ENCODE measurements at regions not wholly inside any gene's neighbourhood (a gene's known extent, or its start where the extent isn't known, plus 50 kb on each side); places are given as distances from the start of the nearest gene placed in this dataset.
A peak's percentile ranks its signal among the peaks of the same experiment; 100 is the strongest.
"Not testable (repeated sequence)": the region's sequence is repeated elsewhere in the genome, so short reads cannot be mapped to it uniquely, and the experiment has no call there.

DNA sequence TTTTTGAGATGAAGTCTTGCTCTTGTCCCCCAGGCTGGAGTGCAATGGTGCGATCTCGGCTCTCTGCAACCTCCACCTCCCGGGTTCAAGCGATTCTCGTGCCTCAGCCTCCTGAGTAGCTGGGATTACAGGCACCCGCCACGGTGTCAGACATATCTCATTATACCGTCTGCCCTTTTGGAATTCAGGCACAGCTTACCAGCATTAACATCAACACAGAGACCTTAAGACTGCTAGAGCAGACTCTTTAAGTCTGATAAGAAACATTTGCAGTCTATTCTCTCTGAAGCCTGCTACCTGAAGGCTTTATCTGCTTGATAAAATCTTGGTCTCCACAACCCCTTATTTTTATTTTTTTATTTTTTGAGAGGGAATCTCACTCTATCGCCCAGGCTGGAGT, 78.7 kb downstream of the SOWAHC start:
- H3K9me3 ChIP-seq (ENCODE audit: insufficient read depth, low read depth, low read length); H3K9ac ChIP-seq (ENCODE audit: low read depth, low read length); H3K36me3 ChIP-seq (ENCODE audit: insufficient read depth, low read length); H3K4me3 ChIP-seq (ENCODE audit: low read length); H3K27ac ChIP-seq (ENCODE audit: low read depth, low read length); H3K27me3 ChIP-seq (ENCODE audit: insufficient read depth, low read length): not testable (repeated sequence)
- 79% methylated on average over 9 of the region's 9 CpGs for WGBS
- peaks cover 18% of the 10 kb centered on the region; the same call in 1 of the 2 replicates for H3K4me1 ChIP-seq (ENCODE audit: insufficient read depth, low read length)

DNA sequence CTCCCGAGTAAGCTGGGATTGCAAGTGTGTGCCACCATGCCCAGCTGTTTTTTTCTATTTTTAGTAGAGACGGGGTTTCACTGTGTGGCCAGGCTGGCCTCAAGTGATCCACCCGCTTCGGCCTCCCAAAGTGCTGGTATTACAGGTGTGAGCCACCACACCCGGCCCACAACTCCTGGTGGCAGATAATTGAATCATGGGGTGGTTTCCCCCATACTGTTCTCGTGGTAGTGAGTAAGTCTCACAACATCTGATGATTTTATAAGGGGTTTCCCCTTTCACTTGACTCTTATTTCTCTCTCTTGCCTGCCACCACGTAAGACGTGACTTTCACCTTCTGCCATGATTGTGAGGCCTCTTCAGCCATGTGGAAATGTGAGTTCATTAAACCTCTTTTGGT, 79.1 kb downstream of the SOWAHC start:
- not testable (repeated sequence) for H3K4me3 ChIP-seq (ENCODE audit: low read length); H3K27ac ChIP-seq (ENCODE audit: low read depth, low read length)

DNA sequence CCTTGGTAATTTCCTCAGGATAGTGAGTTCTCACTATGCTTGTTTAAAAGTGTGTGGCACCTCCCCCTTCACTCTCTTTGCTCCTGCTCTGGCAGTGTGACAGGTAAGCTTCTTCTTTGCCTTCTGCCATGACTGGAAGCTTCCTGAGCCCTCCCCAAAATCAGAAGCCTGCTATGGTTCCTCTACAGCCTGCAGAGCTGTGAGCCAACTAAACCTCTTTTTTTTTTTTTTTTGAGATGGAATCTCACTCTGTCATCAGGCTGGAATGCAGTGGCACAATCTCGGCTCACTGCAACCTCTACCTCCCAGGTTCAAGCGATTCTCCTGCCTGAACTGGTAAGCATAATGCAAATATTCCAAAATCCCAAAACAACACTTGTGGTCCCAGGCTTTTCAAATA, 80.0 kb downstream of the SOWAHC start:
- peaks cover 20% of the 10 kb centered on the region for H3K4me1 ChIP-seq (ENCODE audit: insufficient read depth, low read length)
- H3K36me3 ChIP-seq (ENCODE audit: insufficient read depth, low read length), result no peaks in the 10 kb centered on the region
- no peaks in the 10 kb centered on the region for H3K9me3 ChIP-seq (ENCODE audit: insufficient read depth, low read depth, low read length)
- no peak overlapping the region for H3K4me3 ChIP-seq (ENCODE audit: low read length)
- 0 out of 2 replicates have a peak overlapping the region, but pooled peaks have one; percentile 45 for H3K9ac ChIP-seq (ENCODE audit: low read depth, low read length)
- H3K27ac ChIP-seq (ENCODE audit: low read depth, low read length), result 0 out of 2 replicates have a peak overlapping the region, but pooled peaks have one; percentile 55
- no peaks in the 10 kb centered on the region for H3K27me3 ChIP-seq (ENCODE audit: insufficient read depth, low read length)
- 13% methylated on average over 2 of the region's 2 CpGs for WGBS

More for the DNA sequence above, 79.1 kb downstream of the SOWAHC start:
- H3K4me1 ChIP-seq (ENCODE audit: insufficient read depth, low read length), result peaks cover 18% of the 10 kb centered on the region; the same call in 1 of the 2 replicates
- H3K9ac ChIP-seq (ENCODE audit: low read depth, low read length); H3K27me3 ChIP-seq (ENCODE audit: insufficient read depth, low read length); H3K9me3 ChIP-seq (ENCODE audit: insufficient read depth, low read depth, low read length); H3K36me3 ChIP-seq (ENCODE audit: insufficient read depth, low read length): not testable (repeated sequence)
- 96% methylated on average over 8 of the region's 8 CpGs for WGBS

DNA sequence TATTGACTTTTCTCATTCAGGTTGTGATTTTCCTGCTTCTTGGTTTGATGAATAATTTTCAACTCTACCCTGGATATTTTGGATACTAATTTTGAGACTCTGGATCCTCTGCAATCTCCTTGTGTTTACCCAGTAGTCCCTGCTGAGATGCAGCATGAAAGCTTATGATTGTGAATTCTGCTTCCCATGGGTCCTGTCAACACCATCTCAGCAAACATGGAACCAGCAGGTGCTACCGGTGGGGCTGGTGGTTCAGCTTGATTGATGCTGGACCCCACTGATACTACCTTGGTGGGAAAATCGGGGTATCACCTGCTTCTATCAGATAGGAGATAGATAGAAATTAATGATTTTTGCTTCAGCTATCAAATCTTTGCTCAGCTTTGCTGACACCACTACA, 81.1 kb downstream of the SOWAHC start:
- Histone ChIP-seq H3K27me3 (ENCODE audit: insufficient read depth, low read length) (no peaks in the 10 kb centered on the region), H3K4me1 (ENCODE audit: insufficient read depth, low read length) (peaks cover 31% of the 10 kb centered on the region)
- WGBS, result 82% methylated on average over 2 of the region's 2 CpGs

GRCh38 chr2:109699646-109700045, 85.5 kb downstream of the SOWAHC start:
- H3K36me3 ChIP-seq (ENCODE audit: insufficient read depth, low read length), result no peaks in the 10 kb centered on the region
- H3K27me3 ChIP-seq (ENCODE audit: insufficient read depth, low read length), result no peaks in the 10 kb centered on the region
- peaks cover 38% of the 10 kb centered on the region for H3K4me1 ChIP-seq (ENCODE audit: insufficient read depth, low read length)
- no peak overlapping the region; the same call in 1 of the 2 replicates for H3K9ac ChIP-seq (ENCODE audit: low read depth, low read length)
- H3K9me3 ChIP-seq (ENCODE audit: insufficient read depth, low read depth, low read length), result no peaks in the 10 kb centered on the region
- H3K27ac ChIP-seq (ENCODE audit: low read depth, low read length), result no peak overlapping the region
- 53% methylated on average over 7 of the region's 7 CpGs for WGBS
- H3K4me3 ChIP-seq (ENCODE audit: low read length), result no peak overlapping the region

More for the DNA sequence above, 81.1 kb downstream of the SOWAHC start:
- no peaks in the 10 kb centered on the region for H3K36me3 ChIP-seq (ENCODE audit: insufficient read depth, low read length)
- H3K9ac ChIP-seq (ENCODE audit: low read depth, low read length), result no peak overlapping the region
- no peaks in the 10 kb centered on the region for H3K9me3 ChIP-seq (ENCODE audit: insufficient read depth, low read depth, low read length)
- no peak overlapping the region for H3K27ac ChIP-seq (ENCODE audit: low read depth, low read length)
- H3K4me3 ChIP-seq (ENCODE audit: low read length), result no peak overlapping the region

DNA sequence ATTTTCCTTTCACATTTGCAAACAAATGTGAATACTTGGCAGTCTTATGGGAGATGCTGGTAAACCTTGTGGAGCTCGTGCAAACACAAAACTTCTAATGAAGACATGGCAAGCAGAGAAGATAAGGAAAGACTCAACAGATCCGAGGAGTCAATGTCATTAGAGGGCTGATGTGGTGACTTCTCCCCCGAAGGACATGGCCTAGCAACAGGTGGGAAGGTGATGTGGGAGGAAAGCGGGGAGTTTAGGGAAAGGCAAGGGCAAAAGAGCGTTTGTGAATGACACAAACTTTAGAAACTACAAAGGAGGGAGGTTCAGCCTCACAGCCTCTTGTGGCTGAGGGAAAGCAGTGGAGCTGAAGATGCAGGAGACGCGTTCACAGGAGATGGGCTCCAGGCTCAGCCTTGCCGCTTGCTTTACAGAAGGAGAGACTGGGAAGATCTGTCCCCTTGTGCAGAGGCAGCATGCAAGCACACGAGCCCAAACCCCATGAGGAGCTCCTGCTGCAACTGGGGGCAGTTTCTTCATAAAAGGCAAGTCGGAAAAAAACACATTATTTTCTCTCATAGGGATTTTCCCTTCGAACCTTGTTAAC, 86.6 kb downstream of the SOWAHC start:
- Histone ChIP-seq H3K9ac (ENCODE audit: low read depth, low read length) (no peak overlapping the region), H3K4me1 (ENCODE audit: insufficient read depth, low read length) (peaks cover 30% of the 10 kb centered on the region), H3K36me3 (ENCODE audit: insufficient read depth, low read length) (no peaks in the 10 kb centered on the region), H3K27ac (ENCODE audit: low read depth, low read length) (no peak overlapping the region; the same call in 1 of the 2 replicates), H3K9me3 (ENCODE audit: insufficient read depth, low read depth, low read length) (no peaks in the 10 kb centered on the region), H3K27me3 (ENCODE audit: insufficient read depth, low read length) (no peaks in the 10 kb centered on the region), H3K4me3 (ENCODE audit: low read length) (no peak overlapping the region)
- WGBS, result 71% methylated on average over 11 of the region's 11 CpGs

DNA sequence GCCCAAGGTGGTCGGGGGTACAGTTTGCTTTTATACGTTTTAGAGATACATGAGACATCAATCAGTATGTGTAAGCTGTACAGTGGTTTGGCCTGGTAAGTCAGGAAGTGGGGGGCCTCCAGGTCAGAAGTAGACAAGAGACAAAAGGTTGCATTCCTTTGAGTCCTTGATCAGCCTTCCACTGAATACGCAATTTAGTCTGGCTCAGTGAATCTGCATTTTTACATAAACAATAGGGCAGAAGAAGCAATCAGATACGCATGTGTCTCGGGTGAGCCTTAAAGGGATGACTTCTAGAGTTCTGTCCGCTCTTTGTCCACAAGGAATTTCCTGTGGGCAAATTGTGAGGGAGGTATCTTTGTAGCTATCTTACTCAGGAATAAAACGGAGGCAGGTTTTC, 87.2 kb downstream of the SOWAHC start:
- Histone ChIP-seq H3K9ac (ENCODE audit: low read depth, low read length) (no peak overlapping the region), H3K9me3 (ENCODE audit: insufficient read depth, low read depth, low read length) (no peaks in the 10 kb centered on the region), H3K4me1 (ENCODE audit: insufficient read depth, low read length) (peaks cover 30% of the 10 kb centered on the region), H3K27me3 (ENCODE audit: insufficient read depth, low read length) (no peaks in the 10 kb centered on the region), H3K36me3 (ENCODE audit: insufficient read depth, low read length) (no peaks in the 10 kb centered on the region), H3K27ac (ENCODE audit: low read depth, low read length) (peak overlapping the region; percentile 56; the same call in 1 of the 2 replicates), H3K4me3 (ENCODE audit: low read length) (no peak overlapping the region)
- 75% methylated on average over 7 of the region's 7 CpGs for WGBS

DNA sequence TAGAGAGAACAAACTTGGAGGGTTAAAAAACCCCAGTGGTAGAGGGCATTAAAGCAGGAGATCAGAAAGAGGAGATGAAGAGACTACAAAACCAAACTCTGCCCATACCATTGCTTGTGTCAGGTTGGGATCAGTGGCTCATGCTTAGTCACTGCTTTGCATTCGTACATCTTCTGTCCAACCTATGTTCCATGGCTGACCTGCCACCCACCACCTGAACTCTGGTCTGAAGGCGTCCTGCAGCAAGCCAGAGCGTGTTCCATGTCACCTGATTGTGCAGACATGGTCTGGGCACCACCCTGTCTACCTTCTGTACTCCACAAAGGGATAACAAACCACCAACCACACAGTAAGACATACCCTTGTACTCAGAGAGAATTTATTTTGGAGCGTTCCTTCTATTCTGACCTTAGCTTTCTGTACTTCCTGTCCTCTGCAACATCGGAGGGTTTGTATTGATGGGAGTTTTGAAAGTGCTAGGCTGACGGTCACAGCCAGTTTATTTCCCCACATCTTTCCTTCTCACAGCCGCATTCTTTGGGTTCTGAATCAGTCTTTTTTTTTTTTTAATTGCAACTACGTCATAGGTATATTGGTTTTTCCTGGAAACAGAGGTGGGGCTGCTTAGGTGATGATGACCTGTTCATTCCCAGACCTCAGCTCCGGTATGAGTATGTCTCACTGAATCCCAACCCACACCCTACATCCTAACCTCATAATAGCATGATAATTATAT, 88.3 kb downstream of the SOWAHC start:
- Histone ChIP-seq H3K27ac (ENCODE audit: low read depth, low read length) (no peak overlapping the region; the same call in 1 of the 2 replicates), H3K9ac (ENCODE audit: low read depth, low read length) (no peak overlapping the region), H3K4me3 (ENCODE audit: low read length) (no peak overlapping the region), H3K27me3 (ENCODE audit: insufficient read depth, low read length) (no peaks in the 10 kb centered on the region), H3K36me3 (ENCODE audit: insufficient read depth, low read length) (no peaks in the 10 kb centered on the region), H3K4me1 (ENCODE audit: insufficient read depth, low read length) (peaks cover 30% of the 10 kb centered on the region), H3K9me3 (ENCODE audit: insufficient read depth, low read depth, low read length) (no peaks in the 10 kb centered on the region)
- 89% methylated on average over 4 of the region's 9 CpGs for WGBS

DNA sequence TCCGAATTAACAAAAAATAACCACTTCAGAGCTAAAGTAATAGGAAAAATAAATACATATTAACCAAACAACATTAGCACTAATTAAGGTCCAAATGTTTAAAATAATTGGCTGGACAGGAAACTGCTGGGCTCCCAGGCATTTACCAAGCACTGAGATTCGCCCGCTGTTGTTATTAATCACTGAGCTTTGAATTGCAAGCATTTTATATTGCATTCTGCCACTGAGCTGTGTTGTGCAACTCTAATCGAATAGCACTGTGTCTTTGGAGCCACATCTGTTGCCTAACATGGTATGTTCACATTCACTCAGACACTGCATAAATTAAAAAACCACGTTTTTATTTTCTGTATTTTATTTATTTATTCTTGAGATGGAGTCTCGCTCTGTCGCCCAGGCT, 88.9 kb downstream of the SOWAHC start:
- no peak overlapping the region for H3K27ac ChIP-seq (ENCODE audit: low read depth, low read length)
- WGBS, result 96% methylated on average over 5 of the region's 7 CpGs
- H3K27me3 ChIP-seq (ENCODE audit: insufficient read depth, low read length), result no peaks in the 10 kb centered on the region

GRCh38 chr2:109703798-109704197, 89.6 kb downstream of the SOWAHC start:
- Histone ChIP-seq H3K4me1 (ENCODE audit: insufficient read depth, low read length) (peaks cover 30% of the 10 kb centered on the region), H3K9ac (ENCODE audit: low read depth, low read length) (no peak overlapping the region), H3K9me3 (ENCODE audit: insufficient read depth, low read depth, low read length) (no peaks in the 10 kb centered on the region), H3K27ac (ENCODE audit: low read depth, low read length) (no peak overlapping the region), H3K4me3 (ENCODE audit: low read length) (no peak overlapping the region), H3K36me3 (ENCODE audit: insufficient read depth, low read length) (no peaks in the 10 kb centered on the region), H3K27me3 (ENCODE audit: insufficient read depth, low read length) (no peaks in the 10 kb centered on the region)
- WGBS, result 90% methylated on average over 3 of the region's 3 CpGs

More for the DNA sequence above, 88.9 kb downstream of the SOWAHC start:
- Histone ChIP-seq H3K9ac (ENCODE audit: low read depth, low read length) (no peak overlapping the region), H3K4me3 (ENCODE audit: low read length) (no peak overlapping the region), H3K4me1 (ENCODE audit: insufficient read depth, low read length) (peaks cover 30% of the 10 kb centered on the region), H3K36me3 (ENCODE audit: insufficient read depth, low read length) (no peaks in the 10 kb centered on the region), H3K9me3 (ENCODE audit: insufficient read depth, low read depth, low read length) (no peaks in the 10 kb centered on the region)

- no peaks in the 10 kb centered on the region for H3K27me3 ChIP-seq (ENCODE audit: insufficient read depth, low read length)
- H3K9ac ChIP-seq (ENCODE audit: low read depth, low read length), result no peak overlapping the region
- H3K9me3 ChIP-seq (ENCODE audit: insufficient read depth, low read depth, low read length), result no peaks in the 10 kb centered on the region
- 0 out of 2 replicates have a peak, but pooled peaks cover 3% of the 10 kb centered on the region for H3K4me1 ChIP-seq (ENCODE audit: insufficient read depth, low read length)
- H3K4me3 ChIP-seq (ENCODE audit: low read length), result no peak overlapping the region
- H3K27ac ChIP-seq (ENCODE audit: low read depth, low read length), result no peak overlapping the region
- WGBS, result 93% methylated on average over 9 of the region's 9 CpGs
- H3K36me3 ChIP-seq (ENCODE audit: insufficient read depth, low read length), result no peaks in the 10 kb centered on the region
Measured at GRCh38 chr2:109707281-109708147, 86.6 kb upstream of the RGPD5 start.
